Choroid plexus epithelial cell (primary cell): ENCODE measurements at regions not wholly inside any gene's neighbourhood (a gene's known extent, or its start where the extent isn't known, plus 50 kb on each side); places are given as distances from the start of the nearest gene placed in this dataset.
A peak's percentile ranks its signal among the peaks of the same experiment; 100 is the strongest.

Experiments
- DNase-seq: peaks from one replicate; pipeline ENCODE4 v3.0.0-alpha.2; 2010; ENCODE audit warnings: low read depth
- H3K4me3 ChIP-seq: 2 replicates; pipeline ENCODE4 v1.5.1; 2011; ENCODE audit warnings: low read depth, mild to moderate bottlenecking, control low read depth, low read length, moderate library complexity
- CTCF ChIP-seq: conservative IDR thresholded peaks from 2 replicates; pipeline ENCODE4 v1.5.1; 2011; ENCODE audit warnings: low read depth, mild to moderate bottlenecking, control low read depth, inconsistent platforms, low read length, moderate library complexity

GRCh38 chr5:113989913-113990305 is 372.0 kb upstream of the KCNN2 start:
- H3K4me3 ChIP-seq, result no peak overlapping the region
- DNase-seq, result no peak
- TF ChIP-seq CTCF, result no peak

GRCh38 chr5:114001076-114001475 is 360.8 kb upstream of the KCNN2 start:
- no peak overlapping the region for H3K4me3 ChIP-seq
- DNase-seq, result no peak
- no peak for TF ChIP-seq CTCF

- H3K4me3 ChIP-seq, result no peak overlapping the region
- no peak for TF ChIP-seq CTCF
- no peak for DNase-seq
These were observed 355.3 kb upstream of the KCNN2 start for GRCh38 chr5:114006582-114006981.

- TF ChIP-seq CTCF, result no peak
- H3K4me3 ChIP-seq, result no peak overlapping the region
- no peak for DNase-seq
These were observed 354.2 kb upstream of the KCNN2 start for GRCh38 chr5:114007678-114008077.

- H3K4me3 ChIP-seq, result no peak overlapping the region
- TF ChIP-seq CTCF, result no peak
- peak; percentile 3 for DNase-seq
These were observed 351.5 kb upstream of the KCNN2 start for GRCh38 chr5:114010362-114010761.

GRCh38 chr5:114018186-114018585 is 343.7 kb upstream of the KCNN2 start:
- no peak overlapping the region for H3K4me3 ChIP-seq
- no peak for DNase-seq
- no peak for TF ChIP-seq CTCF

GRCh38 chr5:114038756-114039155 is 323.1 kb upstream of the KCNN2 start:
- no peak for DNase-seq
- TF ChIP-seq CTCF, result no peak
- H3K4me3 ChIP-seq, result no peak overlapping the region
